ENCODE measurements at regions not wholly inside any gene's neighbourhood (a gene's known extent, or its start where the extent isn't known, plus 50 kb on each side); places are given as distances from the start of the nearest gene placed in this dataset.

GRCh38 chr6:74826263-74826662, 379.6 kb downstream of the COL12A1 start:
- Histone ChIP-seq H3K27me3 (ENCODE audit: control insufficient read depth, insufficient read depth, low read length) (no peaks in the 10 kb centered on the region), H3K4me3 (ENCODE audit: low read depth, low read length) (no peak overlapping the region), H3K27ac (ENCODE audit: low read depth, low read length) (no peak overlapping the region), H3K9me3 (ENCODE audit: control insufficient read depth, insufficient read depth, low read length) (peaks cover 1% of the 10 kb centered on the region), H3K36me3 (ENCODE audit: control insufficient read depth, insufficient read depth, low read length) (no peaks in the 10 kb centered on the region), H3K4me1 (ENCODE audit: control insufficient read depth, insufficient read depth, low read length) (no peaks in the 10 kb centered on the region)
- peak in 1 of 6 donors; percentile 35 for DNase-seq (ENCODE audit: low read depth in 4 of 6, low spot score in 6 of 6)
- WGBS (ENCODE audit: insufficient coverage), result 100% methylated on average over 1 of the region's 6 CpGs

- no peak overlapping the region for H3K27ac ChIP-seq (ENCODE audit: low read depth, low read length)
- H3K36me3 ChIP-seq (ENCODE audit: control insufficient read depth, insufficient read depth, low read length), result no peaks in the 10 kb centered on the region
- H3K4me3 ChIP-seq (ENCODE audit: low read depth, low read length), result no peak overlapping the region
- peaks cover 2% of the 10 kb centered on the region for H3K9me3 ChIP-seq (ENCODE audit: control insufficient read depth, insufficient read depth, low read length)
- H3K4me1 ChIP-seq (ENCODE audit: control insufficient read depth, insufficient read depth, low read length), result no peaks in the 10 kb centered on the region
- no peaks in the 10 kb centered on the region for H3K27me3 ChIP-seq (ENCODE audit: control insufficient read depth, insufficient read depth, low read length)
- WGBS (ENCODE audit: insufficient coverage), result 87% methylated on average over 4 of the region's 4 CpGs
- DNase-seq (ENCODE audit: low read depth in 4 of 6, low spot score in 6 of 6), result no peak
These were observed 391.4 kb downstream of the COL12A1 start for GRCh38 chr6:74814440-74814839.

- Histone ChIP-seq H3K4me3 (ENCODE audit: low read depth, low read length) (no peak overlapping the region), H3K9me3 (ENCODE audit: control insufficient read depth, insufficient read depth, low read length) (no peaks in the 10 kb centered on the region), H3K4me1 (ENCODE audit: control insufficient read depth, insufficient read depth, low read length) (no peaks in the 10 kb centered on the region), H3K27ac (ENCODE audit: low read depth, low read length) (no peak overlapping the region), H3K27me3 (ENCODE audit: control insufficient read depth, insufficient read depth, low read length) (no peaks in the 10 kb centered on the region), H3K36me3 (ENCODE audit: control insufficient read depth, insufficient read depth, low read length) (no peaks in the 10 kb centered on the region)
- no CpG with 5 or more reads among the region's 2 CpGs for WGBS (ENCODE audit: insufficient coverage)
- DNase-seq (ENCODE audit: low read depth in 4 of 6, low spot score in 6 of 6), result no peak
These were observed 398.2 kb downstream of the COL12A1 start for GRCh38 chr6:74807674-74808073.

GRCh38 chr6:74805916-74806696, 399.7 kb downstream of the COL12A1 start:
- DNase-seq (ENCODE audit: low read depth in 4 of 6, low spot score in 6 of 6), result peak in 2 of 6 donors; percentile 8 to 11
- Histone ChIP-seq H3K4me1 (ENCODE audit: control insufficient read depth, insufficient read depth, low read length) (no peaks in the 10 kb centered on the region), H3K36me3 (ENCODE audit: control insufficient read depth, insufficient read depth, low read length) (no peaks in the 10 kb centered on the region), H3K4me3 (ENCODE audit: low read depth, low read length) (no peak overlapping the region), H3K9me3 (ENCODE audit: control insufficient read depth, insufficient read depth, low read length) (peaks cover 3% of the 10 kb centered on the region), H3K27ac (ENCODE audit: low read depth, low read length) (no peak overlapping the region), H3K27me3 (ENCODE audit: control insufficient read depth, insufficient read depth, low read length) (no peaks in the 10 kb centered on the region)
- WGBS (ENCODE audit: insufficient coverage), result 16% methylated on average over 3 of the region's 5 CpGs

- Histone ChIP-seq H3K27ac (ENCODE audit: low read depth, low read length) (no peak overlapping the region), H3K9me3 (ENCODE audit: control insufficient read depth, insufficient read depth, low read length) (peaks cover 6% of the 10 kb centered on the region), H3K27me3 (ENCODE audit: control insufficient read depth, insufficient read depth, low read length) (no peaks in the 10 kb centered on the region), H3K4me1 (ENCODE audit: control insufficient read depth, insufficient read depth, low read length) (no peaks in the 10 kb centered on the region), H3K4me3 (ENCODE audit: low read depth, low read length) (no peak overlapping the region), H3K36me3 (ENCODE audit: control insufficient read depth, insufficient read depth, low read length) (no peaks in the 10 kb centered on the region)
- 100% methylated on average over 1 of the region's 1 CpG for WGBS (ENCODE audit: insufficient coverage)
- DNase-seq (ENCODE audit: low read depth in 4 of 6, low spot score in 6 of 6), result no peak
These were observed 407.6 kb downstream of the COL12A1 start for GRCh38 chr6:74798302-74798701.

GRCh38 chr6:74785236-74785635, 420.6 kb downstream of the COL12A1 start:
- H3K4me1 ChIP-seq (ENCODE audit: control insufficient read depth, insufficient read depth, low read length), result no peaks in the 10 kb centered on the region
- 57% methylated on average over 3 of the region's 3 CpGs for WGBS (ENCODE audit: insufficient coverage)
- H3K27ac ChIP-seq (ENCODE audit: low read depth, low read length), result no peak overlapping the region
- no peak for DNase-seq (ENCODE audit: low read depth in 4 of 6, low spot score in 6 of 6)
- no peaks in the 10 kb centered on the region for H3K9me3 ChIP-seq (ENCODE audit: control insufficient read depth, insufficient read depth, low read length)
- H3K4me3 ChIP-seq (ENCODE audit: low read depth, low read length), result no peak overlapping the region
- H3K36me3 ChIP-seq (ENCODE audit: control insufficient read depth, insufficient read depth, low read length), result no peaks in the 10 kb centered on the region
- no peaks in the 10 kb centered on the region for H3K27me3 ChIP-seq (ENCODE audit: control insufficient read depth, insufficient read depth, low read length)

- Histone ChIP-seq H3K27me3 (ENCODE audit: control insufficient read depth, insufficient read depth, low read length) (no peaks in the 10 kb centered on the region), H3K36me3 (ENCODE audit: control insufficient read depth, insufficient read depth, low read length) (no peaks in the 10 kb centered on the region), H3K4me1 (ENCODE audit: control insufficient read depth, insufficient read depth, low read length) (no peaks in the 10 kb centered on the region), H3K27ac (ENCODE audit: low read depth, low read length) (no peak overlapping the region), H3K4me3 (ENCODE audit: low read depth, low read length) (no peak overlapping the region), H3K9me3 (ENCODE audit: control insufficient read depth, insufficient read depth, low read length) (no peaks in the 10 kb centered on the region)
- DNase-seq (ENCODE audit: low read depth in 4 of 6, low spot score in 6 of 6), result no peak
- WGBS (ENCODE audit: insufficient coverage), result no CpG with 5 or more reads among the region's 1 CpG
These were observed 423.5 kb downstream of the COL12A1 start for GRCh38 chr6:74782346-74782745.

GRCh38 chr6:74780831-74781230, 425.0 kb downstream of the COL12A1 start:
- Histone ChIP-seq H3K27ac (ENCODE audit: low read depth, low read length) (no peak overlapping the region), H3K27me3 (ENCODE audit: control insufficient read depth, insufficient read depth, low read length) (no peaks in the 10 kb centered on the region), H3K4me1 (ENCODE audit: control insufficient read depth, insufficient read depth, low read length) (no peaks in the 10 kb centered on the region), H3K36me3 (ENCODE audit: control insufficient read depth, insufficient read depth, low read length) (no peaks in the 10 kb centered on the region), H3K4me3 (ENCODE audit: low read depth, low read length) (no peak overlapping the region), H3K9me3 (ENCODE audit: control insufficient read depth, insufficient read depth, low read length) (no peaks in the 10 kb centered on the region)
- no peak for DNase-seq (ENCODE audit: low read depth in 4 of 6, low spot score in 6 of 6)

GRCh38 chr6:74768738-74769137, 437.1 kb downstream of the COL12A1 start:
- Histone ChIP-seq H3K4me3 (ENCODE audit: low read depth, low read length) (no peak overlapping the region), H3K27ac (ENCODE audit: low read depth, low read length) (no peak overlapping the region), H3K27me3 (ENCODE audit: control insufficient read depth, insufficient read depth, low read length) (no peaks in the 10 kb centered on the region), H3K9me3 (ENCODE audit: control insufficient read depth, insufficient read depth, low read length) (no peaks in the 10 kb centered on the region), H3K4me1 (ENCODE audit: control insufficient read depth, insufficient read depth, low read length) (no peaks in the 10 kb centered on the region), H3K36me3 (ENCODE audit: control insufficient read depth, insufficient read depth, low read length) (no peaks in the 10 kb centered on the region)
- no peak for DNase-seq (ENCODE audit: low read depth in 4 of 6, low spot score in 6 of 6)

GRCh38 chr6:74768120-74768519, 437.7 kb downstream of the COL12A1 start:
- Histone ChIP-seq H3K27ac (ENCODE audit: low read depth, low read length) (no peak overlapping the region), H3K36me3 (ENCODE audit: control insufficient read depth, insufficient read depth, low read length) (no peaks in the 10 kb centered on the region), H3K4me3 (ENCODE audit: low read depth, low read length) (no peak overlapping the region), H3K27me3 (ENCODE audit: control insufficient read depth, insufficient read depth, low read length) (no peaks in the 10 kb centered on the region), H3K4me1 (ENCODE audit: control insufficient read depth, insufficient read depth, low read length) (no peaks in the 10 kb centered on the region), H3K9me3 (ENCODE audit: control insufficient read depth, insufficient read depth, low read length) (no peaks in the 10 kb centered on the region)
- peak in 1 of 6 donors; percentile 12 for DNase-seq (ENCODE audit: low read depth in 4 of 6, low spot score in 6 of 6)
- WGBS (ENCODE audit: insufficient coverage), result 50% methylated on average over 2 of the region's 3 CpGs
